HEK293 (cell line): ENCODE measurements at regions not wholly inside any gene's neighbourhood (a gene's known extent, or its start where the extent isn't known, plus 50 kb on each side); places are given as distances from the start of the nearest gene placed in this dataset.

Experiments used
- CTCF ChIA-PET: fragments of 350-600 bp; formaldehyde crosslinking; extraction: SDS; loops from one replicate; lab custom pipeline; 2021; ENCODE audit warnings: antibody characterized with exemption; lab: Yijun Ruan, JAX
- POLR2A ChIA-PET: fragments of 300-600 bp; formaldehyde crosslinking; extraction: SDS; loops from one replicate; lab custom pipeline; 2020; ENCODE audit warnings: antibody characterized with exemption, inconsistent platforms; lab: Yijun Ruan, JAX
- H3K27ac ChIP-seq: fragments of 200-500 bp; sonication (Bioruptor generic); 2 replicates; pipeline ENCODE4 v1.5.1; 2014; ENCODE audit warnings: low read depth, low read length, control low read depth, inconsistent platforms; ENCODE audit errors: extremely low read depth
- H3K36me3 ChIP-seq, 2 experiments: fragments of 200-500 bp in 1 of 2; sonication (Bioruptor generic) in 1 of 2; 1 replicate in 1 of 2; 2 replicates in 1 of 2; pipeline ENCODE4 v1.5.1; 2014 to 2017; ENCODE audit warnings: inconsistent platforms in 2 of 2, low read length in 2 of 2; ENCODE audit not compliant: control insufficient read depth in 2 of 2, insufficient read depth in 1 of 2
- H3K4me1 ChIP-seq: fragments of 200-500 bp; sonication (Bioruptor generic); 2 replicates; pipeline ENCODE4 v1.5.1; 2014; ENCODE audit warnings: mild to moderate bottlenecking, low read length, inconsistent platforms; ENCODE audit not compliant: control insufficient read depth, insufficient read depth
- H3K4me3 ChIP-seq: 2 replicates; pipeline ENCODE4 v1.5.1; 2011; ENCODE audit warnings: low read depth, mild to moderate bottlenecking, control low read depth, low read length, moderate library complexity
- H3K9me3 ChIP-seq: fragments of 200-500 bp; sonication (Bioruptor generic); 2 replicates; pipeline ENCODE4 v1.5.1; 2014; ENCODE audit warnings: low read depth, low read length, inconsistent platforms; ENCODE audit not compliant: control insufficient read depth, insufficient read depth
- BCL6B ChIP-seq: fragments of 450-650 bp; formaldehyde crosslinking; IDR thresholded peaks from 2 replicates; pipeline ENCODE4 v1.5.1; 2017; ENCODE audit warnings: missing biosample characterization, missing genetic modification characterization
- KLF1 ChIP-seq: fragments of 450-650 bp; formaldehyde crosslinking; IDR thresholded peaks from 2 replicates; pipeline ENCODE4 v1.5.1; 2016; ENCODE audit warnings: missing biosample characterization, missing genetic modification characterization
- REST ChIP-seq: fragments of 450-650 bp; formaldehyde crosslinking; IDR thresholded peaks from 2 replicates; pipeline ENCODE4 v1.5.1; 2016; ENCODE audit warnings: missing biosample characterization, missing genetic modification characterization
- ZBTB44 ChIP-seq: fragments of 450-650 bp; IDR thresholded peaks from 2 replicates; pipeline ENCODE4 v1.5.1; 2018; ENCODE audit warnings: missing biosample characterization, mild to moderate bottlenecking, missing genetic modification characterization
- ZNF121 ChIP-seq: fragments of 450-650 bp; formaldehyde crosslinking; IDR thresholded peaks from 2 replicates; pipeline ENCODE4 v1.5.1; 2016; ENCODE audit warnings: missing biosample characterization, missing genetic modification characterization
- ZNF140 ChIP-seq: fragments of 450-650 bp; formaldehyde crosslinking; IDR thresholded peaks from 2 replicates; pipeline ENCODE4 v1.5.1; 2016; ENCODE audit warnings: missing biosample characterization, missing genetic modification characterization
- ZNF16 ChIP-seq: fragments of 450-650 bp; formaldehyde crosslinking; IDR thresholded peaks from 2 replicates; pipeline ENCODE4 v1.5.1; 2016; ENCODE audit warnings: low read depth, missing biosample characterization, missing genetic modification characterization
- ZNF19 ChIP-seq: fragments of 450-650 bp; formaldehyde crosslinking; IDR thresholded peaks from 2 replicates; pipeline ENCODE4; 2016; ENCODE audit warnings: missing biosample characterization, missing genetic modification characterization, low read depth
- ZNF292 ChIP-seq: fragments of 450-650 bp; formaldehyde crosslinking; IDR thresholded peaks from 2 replicates; pipeline ENCODE4 v1.5.1; 2016; ENCODE audit warnings: low read depth, missing biosample characterization, missing genetic modification characterization, borderline replicate concordance
- ZNF600 ChIP-seq: fragments of 450-650 bp; formaldehyde crosslinking; IDR thresholded peaks from 2 replicates; pipeline ENCODE4 v1.5.1; 2016; ENCODE audit warnings: missing biosample characterization, missing genetic modification characterization
- ZNF707 ChIP-seq: fragments of 450-650 bp; formaldehyde crosslinking; IDR thresholded peaks from 2 replicates; pipeline ENCODE4 v1.5.1; 2016; ENCODE audit warnings: missing biosample characterization, missing genetic modification characterization
- ZNF76 ChIP-seq: fragments of 450-650 bp; formaldehyde crosslinking; IDR thresholded peaks from 2 replicates; pipeline ENCODE4; 2016; ENCODE audit warnings: low read depth, missing biosample characterization, missing genetic modification characterization, borderline replicate concordance
- ZNF837 ChIP-seq: fragments of 450-650 bp; formaldehyde crosslinking; IDR thresholded peaks from 2 replicates; pipeline ENCODE4 v1.5.1; 2016; ENCODE audit warnings: missing biosample characterization, missing genetic modification characterization
- ZNF843 ChIP-seq: fragments of 450-650 bp; formaldehyde crosslinking; IDR thresholded peaks from 2 replicates; pipeline ENCODE4 v1.5.1; 2016; ENCODE audit warnings: missing biosample characterization, missing genetic modification characterization

GRCh38 chr1:101299141-101299540 lies 62.3 kb downstream of the S1PR1 start (continued):
- no peak for TF ChIP-seq ZBTB44

GRCh38 chr1:101299710-101300109 lies 62.9 kb downstream of the S1PR1 start:
- TF ChIP-seq BCL6B (tag by site-specific recombination): no peak
- TF ChIP-seq ZNF600 (tag by site-specific recombination): no peak
- TF ChIP-seq ZNF121 (tag by site-specific recombination): no peak
- TF ChIP-seq REST: peak; percentile 73; the same call in 1 of the 2 replicates
- no peak for TF ChIP-seq ZNF292
- no peak for TF ChIP-seq ZNF76
- Histone ChIP-seq H3K4me1 (no peaks in the 10 kb centered on the region), H3K4me3 (no peak overlapping the region), H3K36me3 (no peaks in the 10 kb centered on the region), H3K9me3 (no peaks in the 10 kb centered on the region), H3K27ac (no peak overlapping the region)
- ChIA-PET POLR2A (no interaction called here), CTCF (interaction anchor here (0.9 to 2.2 kb wide), 5 partner anchors 9 to 58 kb away, joined by 4 to 15 read pairs (median 4); no protein-coding TSS in a partner anchor)

- POLR2A ChIA-PET: no interaction called here
Observed at GRCh38 chr1:101300916-101301315, 64.1 kb downstream of the S1PR1 start.

More at GRCh38 chr1:101300916-101301315, 64.1 kb downstream of the S1PR1 start:
- Histone ChIP-seq H3K9me3 (no peaks in the 10 kb centered on the region), H3K36me3 (no peaks in the 10 kb centered on the region), H3K4me1 (no peaks in the 10 kb centered on the region), H3K4me3 (no peak overlapping the region), H3K27ac (no peak overlapping the region)
- no peak for TF ChIP-seq ZNF707 (tag by site-specific recombination)
- no peak for TF ChIP-seq KLF1 (tag by site-specific recombination)
- no peak for TF ChIP-seq ZNF837
- no peak for TF ChIP-seq ZNF140 (tag by site-specific recombination)
- no peak for TF ChIP-seq ZNF843 (tag by site-specific recombination)
- TF ChIP-seq BCL6B (tag by site-specific recombination): no peak
- no peak for TF ChIP-seq ZNF19 (tag by site-specific recombination)
- TF ChIP-seq ZNF16 (tag by site-specific recombination): no peak
- CTCF ChIA-PET: interaction anchor here (1.2 to 2.2 kb wide), 5 partner anchors 9 to 379 kb away, joined by 4 to 15 read pairs (median 4); no protein-coding TSS in a partner anchor
